ENCODE measurements at regions not wholly inside any gene's neighbourhood (a gene's known extent, or its start where the extent isn't known, plus 50 kb on each side); places are given as distances from the start of the nearest gene placed in this dataset.

GRCh38 chr20:19882446-19882845, 124.4 kb downstream of the RIN2 start (continued):
- no peak for TF ChIP-seq KLF8 (tag by site-specific recombination; IDR thresholded peaks at IDR 0.05)
- no peak for TF ChIP-seq GLI2 (tag by site-specific recombination; IDR thresholded peaks at IDR 0.05; ENCODE audit: borderline replicate concordance, low read depth)

- Histone ChIP-seq H3K9me3 (ENCODE audit: control insufficient read depth, insufficient read depth, low read depth, low read length) (no peaks in the 10 kb centered on the region), H3K27ac (ENCODE audit: extremely low read depth, low read depth, low read length) (no peak overlapping the region), H3K36me3 (ENCODE audit: control insufficient read depth in 2 of 2, insufficient read depth in 1 of 2, low read length in 2 of 2) (no peaks in the 10 kb centered on the region), H3K4me1 (ENCODE audit: control insufficient read depth, insufficient read depth, low read length) (no peaks in the 10 kb centered on the region), H3K4me3 (ENCODE audit: low read depth, low read length) (no peak overlapping the region)
- POLR2A ChIA-PET = interaction anchor here (0.6 to 0.7 kb wide), 2 partner anchors 935 to 1632 kb away, joined by 3 to 9 read pairs; no protein-coding TSS in a partner anchor
- CTCF ChIA-PET = no interaction called here
- TF ChIP-seq ZNF239 (tag by site-specific recombination; IDR thresholded peaks at IDR 0.05) (no peak), ZBTB21 (tag by site-specific recombination; IDR thresholded peaks at IDR 0.05) (no peak), SCRT1 (tag by site-specific recombination; IDR thresholded peaks at IDR 0.05; ENCODE audit: borderline replicate concordance) (peak; percentile 38; the same call in 1 of the 2 replicates), SCRT2 (tag by site-specific recombination; IDR thresholded peaks at IDR 0.05) (0 out of 2 replicates have a peak, but pooled peaks have one; percentile 16)
These were observed 125.4 kb downstream of the RIN2 start for GRCh38 chr20:19883501-19883900.

- TF ChIP-seq KLF8 (tag by site-specific recombination; IDR thresholded peaks at IDR 0.05) = no peak
- no peak for TF ChIP-seq ZNF221 (tag by site-specific recombination; IDR thresholded peaks at IDR 0.05; ENCODE audit: borderline replicate concordance)
- TF ChIP-seq KLF16 (tag by site-specific recombination; IDR thresholded peaks at IDR 0.05) = no peak
- TF ChIP-seq ZNF114 (tag by site-specific recombination; IDR thresholded peaks at IDR 0.05) = no peak
- TF ChIP-seq ZNF626 (tag by site-specific recombination; IDR thresholded peaks at IDR 0.05) = no peak
- TF ChIP-seq ZNF184 (tag by site-specific recombination; IDR thresholded peaks at IDR 0.05) = no peak
- no peak for TF ChIP-seq SALL2 (tag by site-specific recombination; IDR thresholded peaks at IDR 0.05; ENCODE audit: borderline replicate concordance)
- no peak for TF ChIP-seq ZNF624 (tag by site-specific recombination; IDR thresholded peaks at IDR 0.05)
- no peak for TF ChIP-seq ZNF664 (tag by site-specific recombination; IDR thresholded peaks at IDR 0.05)
- no peak for TF ChIP-seq TCF7L2 (IDR thresholded peaks at IDR 0.05; ENCODE audit: borderline replicate concordance, low read depth, low read length)
- no peak for TF ChIP-seq FEZF1 (tag by site-specific recombination; IDR thresholded peaks at IDR 0.05)
- no peak for TF ChIP-seq ZNF560 (tag by site-specific recombination; IDR thresholded peaks at IDR 0.05; ENCODE audit: borderline replicate concordance)
- no peak for TF ChIP-seq ZNF10 (tag by site-specific recombination; IDR thresholded peaks at IDR 0.05)
- H3K36me3 ChIP-seq (ENCODE audit: control insufficient read depth in 2 of 2, insufficient read depth in 1 of 2, low read length in 2 of 2) = no peaks in the 10 kb centered on the region
- H3K27ac ChIP-seq (ENCODE audit: extremely low read depth, low read depth, low read length) = no peak overlapping the region
- no peaks in the 10 kb centered on the region for H3K9me3 ChIP-seq (ENCODE audit: control insufficient read depth, insufficient read depth, low read depth, low read length)
- ChIA-PET CTCF (interaction anchor here (1.2 to 1.7 kb wide), 2 partner anchors 109 to 132 kb away, joined by 3 to 9 read pairs; partner anchors contain the start of gene NAA20), POLR2A (no interaction called here)
- H3K4me3 ChIP-seq (ENCODE audit: low read depth, low read length) = no peak overlapping the region
- H3K4me1 ChIP-seq (ENCODE audit: control insufficient read depth, insufficient read depth, low read length) = no peaks in the 10 kb centered on the region
These were observed 127.5 kb downstream of the RIN2 start for GRCh38 chr20:19885594-19885938.

- no peak overlapping the region for H3K27ac ChIP-seq (ENCODE audit: extremely low read depth, low read depth, low read length)
- no peaks in the 10 kb centered on the region for H3K36me3 ChIP-seq (ENCODE audit: control insufficient read depth in 2 of 2, insufficient read depth in 1 of 2, low read length in 2 of 2)
- ChIA-PET CTCF (interaction anchor here (0.6 to 1.7 kb wide), 6 partner anchors 15 to 131 kb away, joined by 3 to 9 read pairs (median 4); partner anchors contain the start of gene NAA20), POLR2A (interaction anchor here (0.7 kb wide), 3 partner anchors 27 to 918 kb away, joined by 3 to 8 read pairs (median 5); no protein-coding TSS in a partner anchor)
- H3K9me3 ChIP-seq (ENCODE audit: control insufficient read depth, insufficient read depth, low read depth, low read length) = no peaks in the 10 kb centered on the region
- no peak overlapping the region for H3K4me3 ChIP-seq (ENCODE audit: low read depth, low read length)
- H3K4me1 ChIP-seq (ENCODE audit: control insufficient read depth, insufficient read depth, low read length) = no peaks in the 10 kb centered on the region
- TF ChIP-seq BCL11A (tag by site-specific recombination; IDR thresholded peaks at IDR 0.05; ENCODE audit: low read depth) (no peak), ZNF239 (tag by site-specific recombination; IDR thresholded peaks at IDR 0.05) (no peak), HIC1 (tag by site-specific recombination; IDR thresholded peaks at IDR 0.05) (no peak), ZNF132 (tag by site-specific recombination; IDR thresholded peaks at IDR 0.05; ENCODE audit: borderline replicate concordance) (no peak), ELK4 (IDR thresholded peaks at IDR 0.05; ENCODE audit: borderline replicate concordance, low read depth, low read length) (no peak), ZBTB20 (tag by site-specific recombination; IDR thresholded peaks at IDR 0.05) (no peak), ZNF433 (tag by site-specific recombination; IDR thresholded peaks at IDR 0.05; ENCODE audit: low read depth) (no peak), ZNF133 (tag by site-specific recombination; IDR thresholded peaks at IDR 0.05) (no peak)
These were observed 128.0 kb downstream of the RIN2 start for GRCh38 chr20:19885939-19886660.

Measured in HEK293 (cell line).